ENCODE measurements at regions not wholly inside any gene's neighbourhood (a gene's known extent, or its start where the extent isn't known, plus 50 kb on each side); places are given as distances from the start of the nearest gene placed in this dataset.
A peak's percentile ranks its signal among the peaks of the same experiment; 100 is the strongest.

- ATAC-seq, result no peak
Measured at GRCh38 chr16:82236415-82236814, 66.4 kb upstream of the MPHOSPH6 start.

- no peak for ATAC-seq
Measured at GRCh38 chr16:82232806-82233205, 62.8 kb upstream of the MPHOSPH6 start.

GRCh38 chr16:82231008-82231787, 61.2 kb upstream of the MPHOSPH6 start:
- ATAC-seq, result peak; percentile 52

- ATAC-seq, result peak; percentile 82
Measured at GRCh38 chr16:82229800-82230619, 60.0 kb upstream of the MPHOSPH6 start.

- ATAC-seq, result no peak
Measured at GRCh38 chr16:82226327-82226726, 56.3 kb upstream of the MPHOSPH6 start.

GRCh38 chr16:82224821-82225220, 54.8 kb upstream of the MPHOSPH6 start:
- ATAC-seq, result no peak

- no peak for ATAC-seq
Measured at GRCh38 chr16:82220541-82220940, 50.5 kb upstream of the MPHOSPH6 start.

Data from esophagus mucosa (tissue), 1 donor.